Mesothelial cell of epicardium (in vitro differentiated cells): ENCODE measurements at regions not wholly inside any gene's neighbourhood (a gene's known extent, or its start where the extent isn't known, plus 50 kb on each side); places are given as distances from the start of the nearest gene placed in this dataset.

ENCODE experiments used
- DNase-seq, 2 experiments: peaks; one replicate each; pipeline ENCODE4 v3.0.0; 2021; ENCODE audit warnings: low spot score in 2 of 2; ENCODE audit not compliant: unreplicated experiment in 2 of 2
- H3K27ac Mint-ChIP-seq: 2 replicates; pipeline ENCODE4 v1.8.0; 2021; ENCODE audit warnings: mixed read lengths
- H3K27me3 Mint-ChIP-seq: 2 replicates; pipeline ENCODE4 v1.8.0; 2021; ENCODE audit warnings: low read depth, mixed read lengths
- H3K36me3 Mint-ChIP-seq: 2 replicates; pipeline ENCODE4 v1.8.0; 2021; ENCODE audit warnings: mixed read lengths
- H3K4me1 Mint-ChIP-seq: 2 replicates; pipeline ENCODE4 v1.8.0; 2021; ENCODE audit warnings: mixed read lengths
- H3K4me3 Mint-ChIP-seq: 2 replicates; pipeline ENCODE4 v1.8.0; 2021; ENCODE audit warnings: mild to moderate bottlenecking, moderate library complexity, mixed read lengths
- H3K9me3 Mint-ChIP-seq: 2 replicates; pipeline ENCODE4 v1.8.0; 2021; ENCODE audit warnings: mixed read lengths
- CTCF ChIP-seq: fragments of 200-600 bp; sonication (generic); IDR thresholded peaks from one replicate; pipeline ENCODE4 v1.5.0; 2021; ENCODE audit warnings: antibody characterized with exemption; ENCODE audit not compliant: unreplicated experiment

- no peaks in the 10 kb centered on the region for H3K9me3 Mint-ChIP-seq
- H3K4me3 Mint-ChIP-seq: no peak overlapping the region
- H3K36me3 Mint-ChIP-seq: no peaks in the 10 kb centered on the region
- H3K27me3 Mint-ChIP-seq: peaks cover 27% of the 10 kb centered on the region
- H3K4me1 Mint-ChIP-seq: peaks cover 11% of the 10 kb centered on the region
- no peak overlapping the region for H3K27ac Mint-ChIP-seq
- DNase-seq: no peak
- no peak for TF ChIP-seq CTCF
These were observed 76.7 kb downstream of the EMX2 start for GRCh38 chr10:117619223-117619622.

DNA sequence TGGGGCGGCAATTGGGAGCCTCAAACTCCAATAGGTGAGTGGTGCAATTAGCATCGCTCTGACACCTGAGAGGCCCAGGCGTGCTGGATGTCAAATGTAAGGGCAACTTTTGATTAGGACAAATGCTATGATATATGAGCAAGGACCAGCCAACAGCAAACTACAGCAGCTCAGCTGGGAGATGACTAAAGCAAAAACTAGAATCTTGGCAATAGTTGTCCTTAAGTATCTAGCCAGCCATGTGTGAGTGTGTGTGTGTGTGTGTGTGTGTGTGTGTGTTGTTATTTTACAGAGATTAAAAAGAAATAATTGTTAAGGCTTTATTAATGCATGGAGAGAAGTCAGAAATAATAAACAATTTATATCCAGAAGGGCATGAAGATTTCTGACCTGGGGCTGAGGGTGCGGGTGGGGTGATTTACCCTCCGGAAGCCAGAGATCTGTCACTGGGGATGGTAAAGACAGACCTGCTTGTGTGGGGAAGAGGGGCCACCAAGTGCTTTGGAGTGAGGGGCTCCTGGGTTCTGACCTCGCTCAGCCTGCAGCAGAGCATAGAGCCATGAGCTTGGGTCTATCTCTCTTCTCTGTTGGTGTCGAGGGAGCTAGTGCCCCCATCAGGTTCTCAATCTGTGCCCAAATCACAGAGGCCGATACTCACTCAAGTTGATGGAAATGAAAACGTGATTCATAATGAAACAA lies 77.3 kb downstream of the EMX2 start:
- Mint-ChIP-seq H3K27ac (no peak overlapping the region), H3K27me3 (peaks cover 27% of the 10 kb centered on the region), H3K4me1 (peaks cover 11% of the 10 kb centered on the region), H3K9me3 (peaks cover 4% of the 10 kb centered on the region), H3K36me3 (no peaks in the 10 kb centered on the region), H3K4me3 (no peak overlapping the region)
- TF ChIP-seq CTCF: no peak
- DNase-seq: no peak

GRCh38 chr10:117621196-117621595 lies 78.7 kb downstream of the EMX2 start:
- Mint-ChIP-seq H3K27me3 (peaks cover 27% of the 10 kb centered on the region), H3K4me1 (peaks cover 4% of the 10 kb centered on the region), H3K4me3 (no peak overlapping the region), H3K36me3 (no peaks in the 10 kb centered on the region), H3K9me3 (peaks cover 7% of the 10 kb centered on the region), H3K27ac (no peak overlapping the region)
- no peak for DNase-seq
- no peak for TF ChIP-seq CTCF

GRCh38 chr10:117621795-117622420 lies 79.4 kb downstream of the EMX2 start:
- TF ChIP-seq CTCF: no peak
- no peak overlapping the region for H3K27ac Mint-ChIP-seq
- H3K4me3 Mint-ChIP-seq: no peak overlapping the region
- no peaks in the 10 kb centered on the region for H3K4me1 Mint-ChIP-seq
- no peaks in the 10 kb centered on the region for H3K36me3 Mint-ChIP-seq
- H3K9me3 Mint-ChIP-seq: peaks cover 7% of the 10 kb centered on the region
- no peak for DNase-seq
- H3K27me3 Mint-ChIP-seq: peaks cover 27% of the 10 kb centered on the region

GRCh38 chr10:117622471-117623184 lies 80.1 kb downstream of the EMX2 start:
- TF ChIP-seq CTCF: no peak
- peaks cover 27% of the 10 kb centered on the region for H3K27me3 Mint-ChIP-seq
- peaks cover 7% of the 10 kb centered on the region for H3K9me3 Mint-ChIP-seq
- no peaks in the 10 kb centered on the region for H3K36me3 Mint-ChIP-seq
- no peak for DNase-seq
- no peak overlapping the region for H3K27ac Mint-ChIP-seq
- H3K4me1 Mint-ChIP-seq: no peaks in the 10 kb centered on the region
- H3K4me3 Mint-ChIP-seq: no peak overlapping the region
